ENCODE measurements at regions not wholly inside any gene's neighbourhood (a gene's known extent, or its start where the extent isn't known, plus 50 kb on each side); places are given as distances from the start of the nearest gene placed in this dataset.

DNA sequence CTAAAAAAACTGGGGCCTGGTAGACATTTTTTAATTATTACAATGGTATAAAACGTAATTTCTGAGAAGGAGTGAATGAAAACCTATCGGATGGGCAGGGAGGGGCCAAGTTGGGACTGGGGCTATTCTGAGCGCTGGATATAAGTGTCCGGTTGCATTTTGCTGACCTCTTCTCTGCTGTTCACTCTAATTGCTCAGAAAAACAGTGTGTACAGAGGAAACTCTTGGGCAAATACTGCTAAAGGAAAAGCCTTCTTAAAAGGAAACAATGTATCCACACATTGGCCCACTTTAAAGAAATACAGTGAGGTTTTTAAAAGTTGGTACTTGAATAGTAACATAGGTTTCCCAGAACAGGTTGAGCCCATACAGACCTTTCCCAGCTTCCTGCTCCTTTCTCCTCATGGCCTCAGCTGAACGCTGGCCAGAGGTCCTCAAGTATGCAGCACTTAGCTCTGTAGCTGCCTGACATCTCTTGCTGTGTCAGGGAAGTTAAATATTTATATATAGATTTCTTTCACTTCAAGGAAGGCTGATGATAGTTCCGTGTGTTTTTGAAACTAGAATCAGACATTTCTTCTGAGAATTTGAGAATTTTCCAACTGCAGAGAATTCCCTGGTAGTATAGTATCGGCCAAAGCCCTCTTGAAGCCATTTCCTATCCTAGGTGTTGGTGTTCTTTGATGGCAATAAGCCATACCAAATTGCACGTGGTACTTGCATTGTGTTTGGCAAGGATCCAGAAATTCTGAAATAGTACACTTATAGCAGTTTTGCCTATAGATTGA lies 97.1 kb upstream of the SLC4A4 start:
- TF ChIP-seq CTCF (IDR thresholded peaks at IDR 0.05) (no peak), POLR2A (IDR thresholded peaks at IDR 0.05) (no peak)
